Astrocyte (in vitro differentiated cells and primary cell): ENCODE measurements at regions not wholly inside any gene's neighbourhood (a gene's known extent, or its start where the extent isn't known, plus 50 kb on each side); places are given as distances from the start of the nearest gene placed in this dataset.

Experiments
- DNase-seq: peaks from one replicate; pipeline ENCODE4 v3.0.0-alpha.2; 2010; ENCODE audit warnings: low read depth
- FAIRE-seq: peaks from 2 replicates; lab custom pipeline; 2011; peaks lifted over from hg19 to GRCh38; lab: Jason Lieb, UNC
- H2AFZ ChIP-seq: 2 replicates; pipeline ENCODE4 v1.6.0; 2012; ENCODE audit warnings: low read depth, low read length, inconsistent platforms
- H3K27ac ChIP-seq: 2 replicates; pipeline ENCODE4 v1.5.1; 2011; ENCODE audit warnings: low read depth, low read length, inconsistent platforms
- H3K27me3 ChIP-seq: 2 replicates; pipeline ENCODE4 v1.6.0; 2011; ENCODE audit warnings: low read length, inconsistent platforms; ENCODE audit not compliant: insufficient read depth
- H3K36me3 ChIP-seq: 2 replicates; pipeline ENCODE4 v1.5.1; 2011; ENCODE audit warnings: low read length, inconsistent platforms; ENCODE audit not compliant: insufficient read depth
- H3K4me1 ChIP-seq: 2 replicates; pipeline ENCODE4 v1.5.1; 2011; ENCODE audit warnings: low read length, inconsistent platforms; ENCODE audit not compliant: insufficient read depth
- H3K4me2 ChIP-seq: 2 replicates; pipeline ENCODE4 v1.6.0; 2012; ENCODE audit warnings: low read length, inconsistent platforms
- H3K4me3 ChIP-seq: 2 replicates; pipeline ENCODE4 v1.5.1; 2011; ENCODE audit warnings: low read depth, mild to moderate bottlenecking, low read length, inconsistent platforms; ENCODE audit not compliant: insufficient read depth
- H3K79me2 ChIP-seq: 2 replicates; pipeline ENCODE4 v1.6.0; 2012; ENCODE audit warnings: mild to moderate bottlenecking, low read length, inconsistent platforms; ENCODE audit not compliant: insufficient read depth
- H3K9ac ChIP-seq: 2 replicates; pipeline ENCODE4 v1.6.0; 2012; ENCODE audit warnings: mild to moderate bottlenecking, low read length, inconsistent platforms
- H3K9me3 ChIP-seq: 2 replicates; pipeline ENCODE4 v1.5.1; 2012; ENCODE audit warnings: low read depth, mild to moderate bottlenecking, low read length, inconsistent platforms; ENCODE audit not compliant: insufficient read depth
- H4K20me1 ChIP-seq: 2 replicates; pipeline ENCODE4 v1.6.0; 2012; ENCODE audit warnings: low read length, inconsistent platforms; ENCODE audit not compliant: insufficient read depth
- H3K27ac Mint-ChIP-seq: one replicate; pipeline ENCODE4 v1.8.0; 2021; ENCODE audit warnings: mild to moderate bottlenecking, mixed read lengths; ENCODE audit not compliant: unreplicated experiment
- H3K27me3 Mint-ChIP-seq: one replicate; pipeline ENCODE4 v1.8.0; 2021; ENCODE audit warnings: low read depth, mixed read lengths; ENCODE audit not compliant: unreplicated experiment
- H3K36me3 Mint-ChIP-seq: one replicate; pipeline ENCODE4 v1.8.0; 2021; ENCODE audit warnings: low read depth, mixed read lengths; ENCODE audit not compliant: unreplicated experiment
- H3K4me1 Mint-ChIP-seq: one replicate; pipeline ENCODE4 v1.8.0; 2021; ENCODE audit warnings: low read depth, mixed read lengths; ENCODE audit not compliant: unreplicated experiment
- H3K4me3 Mint-ChIP-seq: one replicate; pipeline ENCODE4 v1.8.0; 2021; ENCODE audit warnings: mild to moderate bottlenecking, moderate library complexity, mixed read lengths; ENCODE audit not compliant: unreplicated experiment
- H3K9me3 Mint-ChIP-seq: one replicate; pipeline ENCODE4 v1.8.0; 2021; ENCODE audit warnings: mild to moderate bottlenecking, mixed read lengths; ENCODE audit not compliant: unreplicated experiment
- EZH2 ChIP-seq: IDR thresholded peaks from 2 replicates; pipeline ENCODE4 v1.6.1; 2012; ENCODE audit warnings: mild to moderate bottlenecking, low read length, inconsistent platforms; ENCODE audit not compliant: insufficient read depth
- TF ChIP-seq, protein P1 (sequence below): IDR thresholded peaks from 2 replicates; pipeline ENCODE4 v1.5.1; 2011; ENCODE audit warnings: low read depth, mild to moderate bottlenecking, inconsistent platforms, low read length, moderate library complexity; ENCODE audit not compliant: insufficient read depth

GRCh38 chr18:54075689-54076088, 148.8 kb downstream of the MBD2 start:
- Histone ChIP-seq H3K4me3 (no peak overlapping the region), H3K27me3 (no peaks in the 10 kb centered on the region), H3K9ac (no peak overlapping the region), H3K79me2 (no peaks in the 10 kb centered on the region), H3K4me1 (no peaks in the 10 kb centered on the region), H3K9me3 (no peaks in the 10 kb centered on the region), H4K20me1 (no peaks in the 10 kb centered on the region), H3K4me2 (no peak overlapping the region), H3K36me3 (no peaks in the 10 kb centered on the region), H2AFZ (no peak overlapping the region), H3K27ac (no peak overlapping the region)
- Mint-ChIP-seq H3K36me3 (no peaks in the 10 kb centered on the region), H3K27ac (no peak overlapping the region), H3K4me1 (no peaks in the 10 kb centered on the region), H3K4me3 (no peak overlapping the region), H3K27me3 (no peaks in the 10 kb centered on the region), H3K9me3 (no peaks in the 10 kb centered on the region)
- FAIRE-seq (no peak), DNase-seq (no peak)
- TF ChIP-seq, protein P1, sequence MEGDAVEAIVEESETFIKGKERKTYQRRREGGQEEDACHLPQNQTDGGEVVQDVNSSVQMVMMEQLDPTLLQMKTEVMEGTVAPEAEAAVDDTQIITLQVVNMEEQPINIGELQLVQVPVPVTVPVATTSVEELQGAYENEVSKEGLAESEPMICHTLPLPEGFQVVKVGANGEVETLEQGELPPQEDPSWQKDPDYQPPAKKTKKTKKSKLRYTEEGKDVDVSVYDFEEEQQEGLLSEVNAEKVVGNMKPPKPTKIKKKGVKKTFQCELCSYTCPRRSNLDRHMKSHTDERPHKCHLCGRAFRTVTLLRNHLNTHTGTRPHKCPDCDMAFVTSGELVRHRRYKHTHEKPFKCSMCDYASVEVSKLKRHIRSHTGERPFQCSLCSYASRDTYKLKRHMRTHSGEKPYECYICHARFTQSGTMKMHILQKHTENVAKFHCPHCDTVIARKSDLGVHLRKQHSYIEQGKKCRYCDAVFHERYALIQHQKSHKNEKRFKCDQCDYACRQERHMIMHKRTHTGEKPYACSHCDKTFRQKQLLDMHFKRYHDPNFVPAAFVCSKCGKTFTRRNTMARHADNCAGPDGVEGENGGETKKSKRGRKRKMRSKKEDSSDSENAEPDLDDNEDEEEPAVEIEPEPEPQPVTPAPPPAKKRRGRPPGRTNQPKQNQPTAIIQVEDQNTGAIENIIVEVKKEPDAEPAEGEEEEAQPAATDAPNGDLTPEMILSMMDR, result no peak
- no peak for TF ChIP-seq EZH2

DNA sequence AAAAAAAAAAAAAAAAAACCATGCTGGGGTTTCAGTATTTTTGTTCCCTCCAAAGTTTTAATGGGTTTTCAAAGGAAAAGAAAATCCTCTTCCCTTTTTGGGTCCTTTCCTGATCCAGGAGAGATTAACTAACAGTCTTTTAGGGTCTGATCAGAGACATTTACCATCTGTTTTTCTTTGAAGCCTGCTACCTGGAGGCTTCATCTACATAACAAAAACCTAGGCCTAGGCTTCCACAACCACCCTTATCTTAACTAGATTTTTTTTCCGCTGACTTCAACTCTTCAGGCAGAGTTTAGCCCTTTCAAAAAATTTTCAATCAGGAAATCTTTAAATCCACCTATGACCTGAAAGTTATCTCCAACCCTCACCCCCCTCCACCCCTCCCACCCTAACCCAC, 154.7 kb downstream of the MBD2 start:
- Mint-ChIP-seq H3K27ac (no peak overlapping the region), H3K4me3 (no peak overlapping the region)
- FAIRE-seq, result no peak

GRCh38 chr18:54060343-54061005, 164.0 kb downstream of the MBD2 start:
- Histone ChIP-seq H4K20me1 (no peaks in the 10 kb centered on the region), H3K4me1 (no peaks in the 10 kb centered on the region), H3K27me3 (no peaks in the 10 kb centered on the region), H3K9me3 (no peaks in the 10 kb centered on the region), H3K79me2 (no peaks in the 10 kb centered on the region), H3K4me3 (no peak overlapping the region), H3K4me2 (no peak overlapping the region), H3K9ac (no peak overlapping the region), H3K36me3 (no peaks in the 10 kb centered on the region), H2AFZ (no peak overlapping the region), H3K27ac (no peak overlapping the region)
- Mint-ChIP-seq H3K4me1 (no peaks in the 10 kb centered on the region), H3K27ac (no peak overlapping the region), H3K9me3 (peaks cover 6% of the 10 kb centered on the region), H3K36me3 (no peaks in the 10 kb centered on the region), H3K4me3 (no peak overlapping the region), H3K27me3 (peaks cover 2% of the 10 kb centered on the region)
- FAIRE-seq, result no peak
- no peak for DNase-seq
- TF ChIP-seq, protein P1, result no peak
- TF ChIP-seq EZH2, result no peak

More for the DNA sequence above, 154.7 kb downstream of the MBD2 start:
- no peaks in the 10 kb centered on the region for H3K4me1 Mint-ChIP-seq
- H3K36me3 Mint-ChIP-seq, result no peaks in the 10 kb centered on the region
- Histone ChIP-seq H3K9ac (no peak overlapping the region), H3K27ac (no peak overlapping the region), H2AFZ (no peak overlapping the region), H3K4me1 (no peaks in the 10 kb centered on the region), H4K20me1 (no peaks in the 10 kb centered on the region), H3K27me3 (no peaks in the 10 kb centered on the region), H3K79me2 (no peaks in the 10 kb centered on the region), H3K4me3 (no peak overlapping the region), H3K9me3 (no peaks in the 10 kb centered on the region), H3K4me2 (no peak overlapping the region), H3K36me3 (no peaks in the 10 kb centered on the region)
- TF ChIP-seq EZH2, result no peak
- TF ChIP-seq, protein P1, result no peak
- no peaks in the 10 kb centered on the region for H3K27me3 Mint-ChIP-seq
- H3K9me3 Mint-ChIP-seq, result no peaks in the 10 kb centered on the region
- DNase-seq, result no peak
